PC-3 (cell line): ENCODE measurements at regions not wholly inside any gene's neighbourhood (a gene's known extent, or its start where the extent isn't known, plus 50 kb on each side); places are given as distances from the start of the nearest gene placed in this dataset.

Source experiments
- ATAC-seq: fragments of 200-7000 bp; cut with Tn5 transposase; 2 replicates; pipeline ENCODE4 v1.9.1; 2020; ENCODE audit warnings: mild to moderate bottlenecking, moderate library complexity
- BruUV-seq: library from RNA; stranded (reverse); fragments of 400-500 nt; replicated peaks from 2 replicates; lab custom pipeline; 2021; lab: Mats Ljungman, UMichigan
- CTCF ChIA-PET: fragments of 300-600 bp; sonication (Branson Sonifier 250); formaldehyde crosslinking; loops from one replicate; lab custom pipeline; 2022; ENCODE audit warnings: antibody characterized with exemption; lab: Charles Lee
- POLR2A ChIA-PET: fragments of 300-600 bp; sonication (Branson Sonifier 250); formaldehyde crosslinking; loops from one replicate; lab custom pipeline; 2022; ENCODE audit warnings: antibody characterized with exemption; ENCODE audit not compliant: unreplicated experiment; lab: Charles Lee
- DNase-seq: peaks from one replicate; pipeline ENCODE4 v3.0.0-alpha.2; 2015
- H2AFZ ChIP-seq: fragments of 300-600 bp; sonication (generic); 2 replicates; pipeline ENCODE4 v1.6.0; 2016; ENCODE audit warnings: antibody characterized with exemption, low read length
- H3F3A ChIP-seq: fragments of 300-600 bp; sonication (generic); one replicate; pipeline ENCODE4 v1.6.0; 2017; ENCODE audit warnings: antibody characterized with exemption, low read length, control low read depth, mild to moderate bottlenecking; ENCODE audit not compliant: unreplicated experiment
- H3K27ac ChIP-seq: fragments of 300-600 bp; sonication (generic); 2 replicates; pipeline ENCODE4 v1.5.1; 2016; ENCODE audit warnings: mild to moderate bottlenecking, low read length
- H3K27me3 ChIP-seq: fragments of 300-600 bp; sonication (generic); 2 replicates; pipeline ENCODE4 v1.6.1; 2016; ENCODE audit warnings: low read length, mixed read lengths
- H3K36me3 ChIP-seq: fragments of 300-600 bp; sonication (generic); 2 replicates; pipeline ENCODE4 v1.6.1; 2016; ENCODE audit warnings: low read depth, mixed run types, low read length, mixed read lengths
- H3K4me1 ChIP-seq: fragments of 300-600 bp; sonication (generic); 2 replicates; pipeline ENCODE4 v1.5.1; 2016; ENCODE audit warnings: low read length; ENCODE audit not compliant: insufficient read depth
- H3K4me2 ChIP-seq: fragments of 300-600 bp; sonication (generic); 2 replicates; pipeline ENCODE4 v1.6.0; 2016; ENCODE audit warnings: low read length
- H3K4me3 ChIP-seq: fragments of 300-600 bp; sonication (generic); 2 replicates; pipeline ENCODE4 v1.5.1; 2016; ENCODE audit warnings: mild to moderate bottlenecking, low read length, mixed read lengths
- H3K79me2 ChIP-seq: fragments of 300-600 bp; sonication (generic); 2 replicates; pipeline ENCODE4 v1.6.1; 2017; ENCODE audit warnings: low read length, mixed read lengths
- H3K9ac ChIP-seq: fragments of 300-600 bp; sonication (generic); 2 replicates; pipeline ENCODE4 v1.6.0; 2016; ENCODE audit warnings: mild to moderate bottlenecking, low read length
- H3K9me2 ChIP-seq: fragments of 300-600 bp; sonication (generic); replicated peaks from 2 replicates; pipeline ENCODE4 v1.6.1; 2016; ENCODE audit warnings: mixed run types, low read length, mixed read lengths
- H3K9me3 ChIP-seq: fragments of 300-600 bp; sonication (generic); 2 replicates; pipeline ENCODE4 v1.6.1; 2016; ENCODE audit warnings: low read length, mixed read lengths
- H4K20me1 ChIP-seq: fragments of 300-600 bp; sonication (generic); 2 replicates; pipeline ENCODE4 v1.6.1; 2016; ENCODE audit warnings: low read length, mixed read lengths
- CTCF ChIP-seq: fragments of 300-600 bp; sonication (generic); conservative IDR thresholded peaks from 2 replicates; pipeline ENCODE4 v1.5.1; 2017; ENCODE audit warnings: antibody characterized with exemption, low read depth, mild to moderate bottlenecking, low read length
- EZH2 ChIP-seq: fragments of 300-600 bp; sonication (generic); IDR thresholded peaks from one replicate; pipeline ENCODE4 v1.6.1; 2017; ENCODE audit warnings: antibody characterized with exemption, mild to moderate bottlenecking, low read length; ENCODE audit not compliant: unreplicated experiment
- EZH2phosphoT487 ChIP-seq: fragments of 300-600 bp; sonication (generic); IDR thresholded peaks from 2 replicates; pipeline ENCODE4 v1.6.1; 2018; ENCODE audit warnings: mild to moderate bottlenecking, antibody characterized with exemption, low read length, borderline replicate concordance
- intact Hi-C: fragments of 100-400 bp; cut with micrococcal nuclease; formaldehyde crosslinking; loops from 2 replicates; pipeline ENCODE4 v1.9.0; 2023

GRCh38 chr20:53711333-53712211, 117.9 kb upstream of the ZNF217 start:
- Histone ChIP-seq H3K27ac (no peak overlapping the region), H3K36me3 (no peaks in the 10 kb centered on the region), H3K4me1 (peaks cover 18% of the 10 kb centered on the region), H2AFZ (no peak overlapping the region), H3K9ac (no peak overlapping the region), H3K4me2 (no peak overlapping the region), H3K4me3 (no peak overlapping the region), H4K20me1 (no peaks in the 10 kb centered on the region), H3K27me3 (no peaks in the 10 kb centered on the region), H3K9me2 (no peaks in the 10 kb centered on the region), H3F3A (no peaks in the 10 kb centered on the region), H3K9me3 (no peaks in the 10 kb centered on the region), H3K79me2 (no peaks in the 10 kb centered on the region)
- TF ChIP-seq EZH2: no peak
- intact Hi-C loops: no loop called here
- peak; percentile 40 for DNase-seq
- ChIA-PET CTCF (no interaction called here), POLR2A (no interaction called here)
- BruUV-seq: no TSS peak
- peak; percentile 13; the same call in 1 of the 2 replicates for ATAC-seq

- Histone ChIP-seq H3K9ac (no peak overlapping the region), H3K9me3 (no peaks in the 10 kb centered on the region)
- CTCF ChIA-PET: no interaction called here
Measured at GRCh38 chr20:53708129-53708968, 114.7 kb upstream of the ZNF217 start.

More at GRCh38 chr20:53708129-53708968, 114.7 kb upstream of the ZNF217 start:
- TF ChIP-seq CTCF (no peak), EZH2phosphoT487 (no peak), EZH2 (no peak)
- Histone ChIP-seq H3K9me2 (no peaks in the 10 kb centered on the region), H3K27ac (peak overlapping the region; percentile 24), H3K36me3 (no peaks in the 10 kb centered on the region), H3K27me3 (no peaks in the 10 kb centered on the region), H4K20me1 (no peaks in the 10 kb centered on the region), H3K4me1 (peaks cover 18% of the 10 kb centered on the region), H3K4me3 (peak overlapping the region; percentile 0; the same call in 1 of the 2 replicates), H3K4me2 (peak overlapping the region; percentile 26), H2AFZ (peak overlapping the region; percentile 5), H3F3A (no peaks in the 10 kb centered on the region), H3K79me2 (no peaks in the 10 kb centered on the region)
- POLR2A ChIA-PET: interaction anchor here (0.6 to 0.7 kb wide), 2 partner anchors 66 to 98 kb away, joined by 3 to 4 read pairs; no protein-coding TSS in a partner anchor
- peak; percentile 79 for ATAC-seq
- intact Hi-C loops: no loop called here
- no TSS peak for BruUV-seq
- DNase-seq: peak; percentile 96
